GM12878 (cell line): ENCODE measurements at regions not wholly inside any gene's neighbourhood (a gene's known extent, or its start where the extent isn't known, plus 50 kb on each side); places are given as distances from the start of the nearest gene placed in this dataset.

ENCODE experiments used
- FOS ChIP-seq: IDR thresholded peaks from 3 replicates; pipeline ENCODE4 v1.6.1; 2011; ENCODE audit warnings: borderline replicate concordance; ENCODE audit not compliant: insufficient read length; ENCODE audit errors: extremely low read depth
- HDGF ChIP-seq: fragments of 450-650 bp; IDR thresholded peaks from 2 replicates; pipeline ENCODE4 v1.6.1; 2016; ENCODE audit warnings: antibody characterized with exemption
- HSF1 ChIP-seq: fragments of 150-350 bp; IDR thresholded peaks from 2 replicates; pipeline ENCODE4 v1.6.1; 2014; ENCODE audit warnings: mild to moderate bottlenecking, low read depth, low read length
- NFYB ChIP-seq: IDR thresholded peaks from 2 replicates; pipeline ENCODE4 v1.6.1; 2011; ENCODE audit warnings: low read depth, mild to moderate bottlenecking, low read length, improper control_type of control experiment, moderate library complexity; ENCODE audit not compliant: insufficient read depth
- NR2F1 ChIP-seq: fragments of 450-650 bp; conservative IDR thresholded peaks from 2 replicates; pipeline ENCODE4 v1.6.1; 2017; ENCODE audit warnings: mild to moderate bottlenecking
- RFX5 ChIP-seq: IDR thresholded peaks from 2 replicates; pipeline ENCODE4 v1.6.1; 2011; ENCODE audit warnings: low read depth, low read length, improper control_type of control experiment
- SUPT20H ChIP-seq: IDR thresholded peaks from 2 replicates; pipeline ENCODE4 v1.6.1; 2011; ENCODE audit warnings: low read depth, mild to moderate bottlenecking, low read length, moderate library complexity, borderline replicate concordance; ENCODE audit not compliant: control insufficient read depth
- WRNIP1 ChIP-seq: IDR thresholded peaks from 2 replicates; pipeline ENCODE4 v1.6.1; 2011; ENCODE audit warnings: low read depth, low read length, improper control_type of control experiment, borderline replicate concordance
- ZBTB4 ChIP-seq: fragments of 450-650 bp; formaldehyde crosslinking; IDR thresholded peaks from 2 replicates; pipeline ENCODE4 v1.4.0; 2022; ENCODE audit warnings: mild to moderate bottlenecking, moderate library complexity

- no peak for TF ChIP-seq SUPT20H
- no peak for TF ChIP-seq WRNIP1
- no peak for TF ChIP-seq HSF1
- TF ChIP-seq FOS = no peak
- TF ChIP-seq NFYB = no peak
- no peak for TF ChIP-seq NR2F1
- TF ChIP-seq ZBTB4 = no peak
- TF ChIP-seq HDGF = no peak
- TF ChIP-seq RFX5 = no peak
These were observed 621.2 kb upstream of the NRP1 start (continued) for GRCh38 chr10:33955676-33956075.
